NCI-H146 treated with DMSO at 0.1 percent for 48 hours (cell line): ENCODE measurements at regions not wholly inside any gene's neighbourhood (a gene's known extent, or its start where the extent isn't known, plus 50 kb on each side); places are given as distances from the start of the nearest gene placed in this dataset.
"Not testable (repeated sequence)": the region's sequence is repeated elsewhere in the genome, so short reads cannot be mapped to it uniquely, and the experiment has no call there.

Experiments used
- DNase-seq: peaks from one replicate; lab custom pipeline; 2025; ENCODE audit not compliant: unreplicated experiment; lab: John Stamatoyannopoulos, UW

DNA sequence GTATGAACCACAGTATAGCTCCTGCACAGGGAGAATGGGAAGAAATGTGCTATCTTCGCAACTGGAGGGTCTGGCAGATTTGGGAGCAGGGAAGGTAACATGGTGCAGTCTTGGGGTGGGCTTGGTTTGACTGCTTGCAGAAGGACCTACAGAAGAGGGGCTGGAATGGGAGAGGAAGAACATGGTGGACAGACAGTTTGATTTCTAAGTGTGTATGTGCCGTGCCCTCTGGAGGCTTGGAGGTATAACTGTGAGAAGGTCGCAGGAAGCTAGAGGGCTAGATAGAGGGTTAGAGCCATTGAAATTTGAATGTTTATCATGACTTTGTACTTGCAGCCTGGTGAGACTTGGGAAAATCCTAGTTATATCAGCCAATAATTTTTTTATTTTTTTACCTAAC lies 169.2 kb downstream of the SQOR start:
- peak; percentile 39 for DNase-seq

DNA sequence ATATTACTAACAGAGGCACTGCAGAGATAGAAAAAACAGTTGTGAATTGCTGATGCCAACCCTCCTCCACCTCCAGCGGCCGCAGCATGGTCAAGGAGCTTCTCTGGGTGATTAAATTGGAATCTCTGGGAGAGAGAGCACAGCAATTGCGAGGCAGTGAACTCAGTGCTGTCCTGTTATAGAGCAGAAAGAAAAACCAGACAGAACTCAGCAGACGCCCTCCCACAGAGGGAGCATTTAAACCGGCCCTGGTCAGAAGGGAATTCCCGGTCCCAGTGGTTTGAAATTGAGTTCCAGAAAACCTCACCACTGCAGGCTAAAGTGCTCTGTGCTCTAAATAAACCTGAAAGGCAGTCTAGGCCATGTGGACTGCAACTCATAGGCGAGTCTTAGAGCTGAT lies 175.4 kb downstream of the SQOR start:
- no peak for DNase-seq

DNA sequence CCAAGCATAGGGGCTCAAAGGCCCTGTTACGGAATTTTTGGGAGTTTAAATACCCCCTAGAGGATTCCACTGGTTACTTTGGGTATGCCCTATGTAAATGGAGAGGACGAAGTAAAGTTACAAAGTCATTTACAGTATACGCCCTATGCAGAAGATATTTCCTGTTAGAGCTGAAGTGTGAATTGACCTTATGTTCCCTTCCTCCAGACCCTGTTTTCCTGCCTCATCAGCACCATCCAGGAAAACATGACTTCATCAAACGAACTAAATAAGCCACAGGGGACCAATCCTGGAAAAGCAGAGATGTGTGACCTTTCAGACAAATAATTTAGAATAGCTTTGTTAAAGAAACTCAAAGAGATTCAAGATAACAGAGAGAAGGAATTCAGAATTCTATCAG lies 177.4 kb downstream of the SQOR start:
- no peak for DNase-seq

DNA sequence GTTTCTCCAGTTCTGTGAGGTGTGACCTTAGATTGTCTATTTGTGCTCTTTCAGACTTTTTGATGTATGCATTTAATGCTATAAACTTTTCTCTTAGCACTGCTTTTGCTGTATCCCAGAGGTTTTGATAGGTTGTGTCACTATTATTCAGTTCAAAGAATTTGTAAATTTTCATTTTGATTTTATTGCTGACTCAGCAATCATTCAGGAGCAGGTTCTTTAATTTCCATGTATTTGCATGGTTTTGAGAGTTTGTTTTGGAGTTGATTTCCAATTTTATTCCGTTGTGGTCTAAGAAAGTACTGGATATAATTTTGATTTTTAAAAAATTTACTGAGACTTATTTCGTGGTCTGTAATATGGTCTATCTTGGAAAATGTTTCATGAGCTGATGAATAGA lies 182.7 kb downstream of the SQOR start:
- not testable (repeated sequence) for DNase-seq

DNA sequence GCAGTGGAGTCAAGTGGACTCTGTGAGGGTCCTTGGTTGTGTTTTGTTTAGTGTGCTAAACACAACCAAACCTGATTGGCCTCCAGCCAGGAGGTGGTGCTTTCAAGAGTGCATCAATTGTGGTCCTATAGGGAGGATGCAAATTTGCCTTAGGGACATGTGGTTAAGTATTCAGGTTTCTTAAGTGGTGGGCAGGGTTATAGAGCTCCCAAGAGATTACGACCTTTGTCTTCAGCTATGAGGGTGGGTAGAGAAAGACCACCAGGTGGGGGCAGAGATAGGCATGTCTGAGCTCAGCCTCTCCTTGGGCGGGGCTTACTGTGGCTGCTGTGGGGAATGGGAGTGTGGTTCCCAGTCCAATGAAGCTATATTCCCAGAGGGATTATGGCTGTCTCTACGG lies 186.6 kb downstream of the SQOR start:
- DNase-seq: no peak

DNA sequence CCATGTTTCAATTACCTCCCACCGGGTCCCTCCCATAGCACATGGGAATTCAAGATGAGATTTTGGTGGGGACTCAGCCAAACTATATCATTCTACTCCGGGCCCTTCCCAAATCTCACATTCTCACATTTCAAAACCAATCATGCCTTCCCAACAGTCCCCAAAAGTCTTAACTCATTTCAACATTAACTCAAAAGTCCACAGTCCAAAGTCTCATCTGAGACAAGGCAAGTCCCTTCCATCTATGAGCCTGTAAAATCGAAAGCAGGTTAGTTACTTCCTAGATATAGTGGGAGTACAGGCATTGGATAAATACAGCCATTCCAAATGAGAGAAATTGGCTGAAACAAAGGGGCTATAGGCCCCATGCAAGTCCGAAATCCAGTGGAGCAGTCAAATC lies 188.1 kb downstream of the SQOR start:
- not testable (repeated sequence) for DNase-seq

DNA sequence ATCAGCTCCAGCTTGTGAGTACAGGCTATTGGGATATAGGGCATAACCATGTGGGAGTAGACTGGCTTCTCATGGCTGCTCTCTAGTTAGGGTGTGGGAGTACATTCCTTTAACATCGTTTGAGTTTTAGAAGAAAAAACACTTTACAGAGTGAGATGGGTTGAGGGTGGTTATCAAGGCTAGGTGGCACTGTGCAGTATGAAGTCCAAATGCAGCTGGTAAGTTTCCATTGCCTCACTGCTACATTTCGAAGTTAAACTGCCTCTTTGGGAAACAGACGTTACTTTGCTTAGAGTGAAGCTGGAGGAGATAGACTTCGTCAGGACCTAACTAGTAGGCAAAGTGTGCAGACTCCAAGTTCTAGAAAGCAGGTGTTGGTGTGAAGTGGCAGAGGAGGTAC lies 192.4 kb downstream of the SQOR start:
- no peak for DNase-seq

DNA sequence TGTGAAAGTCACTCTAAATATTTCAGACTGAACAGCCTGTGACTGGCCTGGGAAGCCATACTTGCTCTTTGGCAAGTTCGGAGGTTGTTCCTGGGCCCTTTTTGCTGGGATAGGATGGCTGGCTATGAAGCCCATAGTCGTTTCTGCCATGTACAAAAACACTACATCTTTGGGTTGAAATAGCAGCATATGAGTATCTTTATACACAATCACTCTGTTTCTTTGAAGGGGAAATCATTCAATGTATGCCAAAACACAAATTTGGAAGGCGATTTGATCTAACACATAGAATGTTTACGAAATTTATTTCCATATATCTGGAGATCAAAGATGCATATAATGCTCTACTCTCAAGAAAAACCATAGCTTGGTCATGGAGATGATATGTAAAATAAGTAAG lies 192.9 kb downstream of the SQOR start:
- no peak for DNase-seq

DNA sequence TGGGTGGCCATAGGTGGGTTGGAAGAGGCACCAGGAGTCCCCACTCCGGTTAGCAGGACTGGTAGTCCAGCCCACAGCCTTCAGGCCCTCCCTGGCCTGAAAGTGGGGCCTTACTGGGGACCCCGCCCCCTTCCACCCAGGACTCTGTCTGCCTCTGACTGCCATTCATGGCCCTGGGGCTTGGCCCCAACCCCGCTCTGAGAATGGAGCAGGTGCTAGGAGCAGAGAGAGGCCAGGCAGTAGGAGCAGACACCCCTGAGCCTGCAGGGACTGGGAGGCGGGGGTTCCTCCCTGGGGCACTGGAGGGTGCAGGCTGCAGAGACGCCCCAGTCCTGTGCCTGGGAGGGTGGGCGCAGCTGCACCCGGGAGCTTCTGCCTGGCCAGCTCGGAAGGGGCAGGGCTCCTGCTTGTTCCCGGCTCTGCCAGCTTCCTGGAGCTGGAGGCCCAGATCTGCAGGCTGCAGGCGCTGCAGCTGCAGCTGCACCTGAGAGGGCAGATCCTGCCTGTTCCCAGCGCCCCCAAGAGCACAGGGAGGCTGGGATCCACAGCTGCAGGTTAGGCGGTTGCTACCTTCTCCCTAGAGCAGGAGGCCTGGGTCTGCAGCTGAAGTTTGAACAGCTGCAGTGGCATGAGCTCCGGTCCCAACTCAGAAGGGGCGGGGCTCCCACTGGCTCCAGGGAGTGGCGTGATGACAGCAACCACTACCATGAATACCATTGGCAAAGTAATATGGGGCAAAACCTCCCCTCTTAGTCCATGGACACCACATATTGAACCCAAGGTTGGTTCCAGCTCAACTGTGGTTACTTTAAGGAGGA lies 194.7 kb downstream of the SQOR start:
- peak; percentile 87 for DNase-seq

DNA sequence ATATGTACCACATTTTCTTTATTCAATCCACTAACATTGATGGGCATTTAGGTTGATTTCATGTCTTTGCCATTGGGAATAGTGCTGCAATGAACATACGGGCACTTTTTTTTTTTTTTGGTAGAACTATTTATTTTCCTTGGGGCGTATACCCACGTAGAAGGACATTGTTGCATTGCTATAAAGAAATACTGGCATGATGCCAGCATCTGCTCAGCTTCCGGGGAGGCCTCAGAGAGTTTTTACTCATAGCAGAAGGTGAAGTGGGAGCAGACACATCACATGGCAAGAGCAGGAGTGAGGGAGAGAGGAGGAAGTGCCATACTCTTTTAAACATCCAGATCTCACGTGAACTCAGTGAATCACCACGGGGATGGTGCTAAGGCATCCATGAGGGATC lies 197.0 kb downstream of the SQOR start:
- DNase-seq: no peak

DNA sequence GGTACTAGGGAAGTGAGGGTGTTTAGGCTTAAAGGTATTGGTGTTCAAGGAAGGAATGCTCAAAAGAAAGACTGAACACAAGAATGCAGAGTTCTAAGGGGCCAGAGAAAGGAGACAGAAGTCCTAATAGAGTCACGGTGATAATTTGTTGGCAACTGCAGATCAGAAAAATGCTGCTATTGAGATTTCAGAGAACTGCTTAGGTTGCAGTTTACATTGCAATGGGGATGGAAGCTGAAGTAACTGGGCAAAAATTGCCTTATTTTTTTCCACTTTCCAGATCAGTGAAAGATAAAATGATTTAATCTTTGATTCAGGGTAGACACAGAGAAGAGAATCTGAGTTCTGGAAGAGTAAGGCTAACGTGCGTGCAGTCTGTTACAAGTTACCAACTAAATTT lies 199.8 kb downstream of the SQOR start:
- no peak for DNase-seq

DNA sequence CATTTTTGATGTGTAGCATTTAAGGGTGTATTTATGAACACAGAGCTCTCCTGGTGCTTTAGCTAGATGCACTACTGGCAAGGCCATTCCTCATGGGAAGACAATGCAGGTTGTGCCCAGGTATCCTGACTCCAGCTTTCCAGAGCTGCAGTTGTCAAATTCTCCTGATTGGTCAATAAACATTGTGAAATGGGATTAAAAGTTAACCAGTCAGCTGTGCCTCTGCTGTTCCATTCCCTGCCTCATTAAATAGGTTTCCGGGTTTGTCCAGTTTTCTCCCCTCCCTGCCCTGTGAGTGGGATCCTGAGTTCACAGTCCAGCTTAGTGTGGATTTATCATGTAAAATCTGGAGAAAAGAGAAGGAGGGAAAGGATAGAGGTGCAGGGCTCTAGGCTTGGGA lies 207.3 kb downstream of the SQOR start:
- DNase-seq: no peak

DNA sequence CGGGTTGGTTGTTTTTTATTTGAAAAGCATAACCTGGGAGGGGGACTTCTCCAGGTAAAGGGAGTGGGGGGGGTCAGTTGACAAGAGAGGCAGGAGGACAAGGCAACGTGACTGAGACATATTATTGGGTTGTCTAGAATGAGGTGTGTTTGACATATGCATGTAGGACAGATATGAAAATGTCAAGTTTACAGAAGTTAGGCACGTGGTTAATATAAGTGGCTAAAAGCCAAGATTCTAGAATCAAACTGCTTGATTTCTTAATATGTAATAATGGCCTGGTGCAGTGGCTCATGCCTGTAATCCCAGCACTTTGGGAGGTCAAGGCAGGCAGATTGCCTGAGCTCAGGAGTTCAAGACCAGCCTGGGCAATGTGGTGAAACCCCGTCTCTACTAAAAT lies 212.8 kb downstream of the SQOR start:
- DNase-seq: no peak

DNA sequence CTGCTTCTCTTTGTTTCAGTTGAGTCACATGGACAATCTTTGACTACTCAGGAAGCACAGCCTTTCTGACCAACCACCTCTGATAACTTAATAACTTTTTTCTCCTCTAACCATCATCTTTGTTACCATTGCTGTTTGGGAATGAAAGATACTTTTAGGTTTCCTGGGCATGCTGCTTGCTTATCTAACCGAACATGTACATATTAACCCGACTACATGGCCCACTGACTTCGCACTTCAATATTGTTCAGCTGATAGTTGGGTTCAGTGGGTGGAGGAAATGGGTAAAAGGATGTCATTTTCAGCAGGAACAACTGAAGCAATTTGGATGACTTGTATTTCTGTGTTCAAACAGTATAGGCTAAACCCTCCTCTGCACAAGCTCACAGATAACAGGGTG lies 214.3 kb downstream of the SQOR start:
- DNase-seq: no peak

DNA sequence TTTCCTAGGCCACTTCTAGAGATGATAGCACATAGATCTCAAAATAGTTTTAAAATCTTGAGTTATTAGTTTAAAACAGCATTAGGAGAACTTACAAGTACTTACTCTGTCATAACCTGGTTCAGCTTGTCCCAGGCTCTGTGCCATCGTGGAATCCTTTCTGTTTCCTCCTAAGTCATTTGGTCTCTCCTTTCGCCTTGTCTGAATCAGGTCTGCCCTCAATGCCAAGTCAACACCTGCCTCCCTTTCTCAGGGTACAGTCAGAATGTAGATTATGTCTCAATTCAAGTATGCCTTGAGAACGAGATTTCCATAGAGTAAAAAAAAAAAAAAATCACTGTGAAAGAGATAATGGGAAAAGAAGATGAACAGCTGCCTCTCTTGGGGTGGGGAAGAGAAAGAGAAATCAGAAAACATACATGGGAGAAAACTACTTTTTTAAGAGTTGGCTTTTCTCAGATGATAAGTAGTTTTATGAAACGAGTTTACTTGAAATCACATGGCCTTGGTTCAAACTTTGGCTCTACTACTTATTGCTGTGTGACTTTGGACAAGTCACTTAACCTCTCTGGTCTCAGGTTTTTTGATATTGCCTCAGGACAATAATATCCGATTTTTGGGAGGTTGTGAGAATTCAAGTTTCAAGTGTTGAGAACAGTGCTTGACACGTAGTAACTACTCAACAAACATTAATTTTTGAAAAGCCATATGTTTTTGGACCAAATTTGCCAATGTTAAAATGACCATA lies 219.8 kb downstream of the SQOR start:
- no peak for DNase-seq

DNA sequence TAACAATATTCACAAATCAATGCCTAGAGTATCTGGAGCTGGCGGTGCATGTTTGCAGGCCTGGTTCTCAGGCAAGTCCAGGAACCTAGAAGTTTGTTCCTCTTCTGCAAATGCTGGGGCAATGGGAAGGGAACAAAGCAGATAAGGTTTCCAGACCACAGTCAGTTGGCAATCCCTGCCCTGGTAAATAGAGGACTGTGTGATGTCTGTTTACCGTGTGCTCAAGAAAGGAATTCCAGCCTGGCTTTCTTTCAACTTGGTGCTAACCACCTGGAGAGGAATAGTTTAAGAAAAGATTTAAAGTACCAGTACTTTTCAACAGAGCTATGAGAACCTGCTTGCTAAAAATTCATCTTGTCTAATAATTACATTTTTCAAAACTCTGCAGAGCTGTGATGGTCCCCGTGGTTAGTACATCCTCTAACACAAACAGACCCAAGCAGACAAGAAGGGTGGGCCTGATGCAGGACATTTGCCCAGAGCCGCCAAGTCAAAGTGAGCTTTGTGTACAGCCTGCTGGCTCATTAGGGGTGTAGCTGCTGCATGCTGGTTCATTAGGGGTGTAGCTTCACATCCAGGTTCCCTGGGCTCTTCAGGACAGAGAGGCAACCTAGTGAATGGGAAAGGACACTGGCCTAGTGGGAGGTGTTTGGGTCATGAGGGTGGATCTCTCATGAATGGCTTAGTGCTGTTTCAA lies 220.5 kb downstream of the SQOR start:
- DNase-seq: peak; percentile 21

DNA sequence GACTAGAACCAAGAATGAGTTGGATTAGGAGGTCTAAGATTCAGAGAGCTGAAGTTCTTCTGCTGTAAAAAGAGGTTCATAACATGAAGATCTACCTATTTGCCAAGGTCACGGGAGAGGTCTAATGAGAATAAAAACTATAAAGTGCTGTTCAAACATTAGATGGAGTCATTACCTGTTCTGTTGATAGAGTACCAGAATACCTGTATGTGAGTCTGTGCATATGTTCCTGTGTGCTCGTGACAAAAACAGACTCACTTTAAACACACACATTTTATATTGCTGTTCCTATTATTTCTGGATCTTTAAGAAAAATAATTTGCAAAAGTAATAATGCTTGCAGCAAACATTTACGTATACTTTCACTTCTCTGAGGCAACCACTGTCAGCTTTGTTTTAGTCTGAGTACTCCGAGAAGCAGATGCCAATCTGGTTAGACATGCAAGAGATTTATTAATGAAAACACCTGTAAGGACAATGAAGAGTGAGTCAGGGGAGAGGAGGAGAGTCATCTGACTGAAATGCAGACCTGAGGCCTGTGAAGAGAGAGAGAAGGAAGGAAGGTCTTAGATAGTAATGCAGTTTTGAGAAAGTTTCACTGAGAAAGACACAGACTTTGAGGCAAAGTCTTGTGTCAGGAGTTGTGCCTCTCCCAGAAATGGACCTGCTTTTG lies 221.2 kb downstream of the SQOR start:
- DNase-seq: no peak

DNA sequence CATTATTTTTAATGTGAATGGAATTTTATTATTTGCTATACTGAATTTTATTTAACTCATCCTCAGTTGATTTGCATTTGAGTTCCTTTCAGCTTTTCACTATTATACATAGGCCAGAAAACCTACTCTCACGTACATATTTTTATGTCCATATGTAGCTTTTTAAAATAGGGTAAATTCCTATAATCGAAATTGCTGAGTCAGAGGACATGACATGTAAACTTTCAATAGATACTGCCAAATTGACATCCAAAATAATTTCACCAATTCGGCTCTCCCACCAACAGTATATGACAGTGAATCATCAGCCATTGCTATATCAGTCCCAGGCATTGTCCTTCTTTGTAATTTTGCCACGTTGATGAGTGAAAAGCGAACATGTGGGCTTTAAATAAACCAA lies 222.5 kb downstream of the SQOR start:
- no peak for DNase-seq

DNA sequence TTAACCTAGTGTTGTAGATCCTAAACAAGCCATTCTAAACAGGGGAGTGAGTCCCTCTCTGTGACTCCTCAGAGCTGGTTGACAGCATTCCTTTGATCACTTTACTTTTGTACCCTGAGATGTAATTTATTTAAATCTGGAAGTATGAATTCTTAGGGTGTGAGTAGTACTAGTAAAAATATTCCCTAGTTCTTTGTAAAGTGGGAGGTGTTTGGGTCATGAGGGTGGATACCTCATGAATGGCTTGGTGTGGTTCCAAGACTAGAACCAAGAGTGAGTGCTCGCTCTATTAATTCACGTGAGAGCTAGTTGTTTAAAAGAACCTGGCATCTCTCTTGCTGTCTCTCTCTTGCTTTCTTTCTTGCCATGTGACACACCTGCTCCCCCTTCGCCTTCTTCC lies 223.7 kb downstream of the SQOR start:
- DNase-seq: no peak

DNA sequence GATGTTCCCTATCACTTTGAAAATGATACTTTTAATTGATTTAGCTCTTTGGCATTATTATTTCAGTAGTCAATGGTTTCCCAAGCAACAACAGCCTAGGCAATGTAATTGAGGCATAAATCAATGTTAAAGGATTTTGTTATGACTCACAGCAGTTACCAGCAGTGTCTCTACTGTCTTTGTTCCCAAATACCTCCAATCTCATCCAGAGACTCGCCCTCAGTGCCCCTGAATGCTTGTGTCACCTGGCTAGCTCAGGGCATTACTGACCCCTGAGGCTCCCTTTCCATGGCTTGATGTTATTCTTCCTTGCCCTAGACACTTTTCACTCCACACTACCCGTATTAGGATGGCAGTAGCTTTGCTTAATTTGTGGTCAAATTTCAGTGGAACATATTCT lies 227.2 kb downstream of the SQOR start:
- no peak for DNase-seq

DNA sequence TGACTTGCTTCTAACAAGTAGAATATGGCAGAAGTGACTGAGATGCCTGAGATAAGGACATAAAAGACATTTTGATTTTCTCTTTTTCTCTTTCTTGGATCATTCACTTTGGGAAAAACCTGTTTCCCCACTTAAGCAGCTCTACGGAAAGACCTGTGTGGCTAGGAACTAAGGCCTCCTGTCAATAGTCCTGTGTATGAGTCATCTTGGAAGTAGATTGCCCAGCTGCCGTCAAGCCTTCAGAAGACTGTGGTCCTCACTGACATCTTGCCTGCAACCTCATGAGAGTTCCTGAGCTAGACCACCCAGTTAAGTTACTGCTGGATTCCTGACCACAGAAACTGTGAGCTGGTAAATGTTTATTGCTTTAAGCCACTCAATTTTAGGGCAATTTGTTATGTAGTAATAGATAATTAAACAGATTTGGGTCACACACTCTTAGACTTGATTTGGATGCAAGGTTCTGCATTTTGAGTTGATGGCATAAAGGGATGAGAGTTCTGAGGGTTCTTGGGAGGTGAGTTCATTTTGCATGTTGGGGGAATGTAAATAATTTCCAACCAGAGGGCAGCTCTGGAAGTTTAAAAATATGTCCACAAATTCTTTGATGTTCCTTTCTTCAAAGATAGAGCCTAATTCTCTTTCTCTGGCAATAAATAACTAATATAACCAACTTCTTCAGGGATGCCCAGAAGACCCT lies 229.2 kb downstream of the SQOR start:
- DNase-seq: no peak
